ELF-1 (cell line): ENCODE measurements at regions not wholly inside any gene's neighbourhood (a gene's known extent, or its start where the extent isn't known, plus 50 kb on each side); places are given as distances from the start of the nearest gene placed in this dataset.
"Not testable (repeated sequence)": the region's sequence is repeated elsewhere in the genome, so short reads cannot be mapped to it uniquely, and the experiment has no call there.

Experiments used
- DNase-seq: peaks from one replicate; pipeline ENCODE4 v3.0.0-alpha.2; 2016; ENCODE audit warnings: low read depth, low spot score

DNA sequence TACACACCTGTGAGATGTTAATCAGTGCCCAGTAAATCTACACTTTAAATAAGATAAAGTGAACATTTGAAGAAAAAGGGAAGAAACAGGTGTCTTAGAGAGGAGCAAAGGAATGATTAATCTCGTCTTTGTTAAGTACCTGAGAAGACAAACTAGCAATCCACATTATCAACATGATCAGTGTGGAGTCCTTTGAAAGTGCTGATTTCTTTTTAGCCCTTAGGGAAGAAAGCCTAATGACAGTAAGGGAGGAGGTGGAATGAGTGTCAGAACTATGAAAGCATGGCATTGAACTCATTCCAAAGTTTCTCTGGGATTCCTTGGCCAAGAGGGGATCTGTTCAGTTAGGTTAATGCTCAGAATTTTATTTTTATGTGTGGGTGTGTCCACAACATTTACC is 1109.0 kb upstream of the ACO1 start:
- DNase-seq, result peak; percentile 11

DNA sequence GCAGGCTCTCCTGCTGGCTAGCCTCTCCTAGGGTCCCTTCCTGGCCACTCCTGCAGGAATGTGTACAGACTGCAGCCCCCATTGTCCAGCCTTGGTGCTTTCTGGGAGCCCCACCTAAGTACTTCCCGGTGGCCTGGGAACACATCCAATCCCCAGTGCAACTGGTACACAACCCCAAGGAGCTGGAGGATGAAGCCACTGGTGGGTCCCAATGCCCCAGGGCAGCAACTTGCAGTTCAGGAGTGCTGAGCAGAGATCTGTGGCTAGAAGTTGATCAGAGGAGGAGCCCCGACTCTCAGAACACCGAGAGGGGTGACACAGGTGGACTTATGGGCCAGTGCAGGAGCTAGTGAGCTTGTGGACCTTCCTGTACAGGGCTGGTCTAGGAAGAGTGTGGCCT is 1093.7 kb upstream of the ACO1 start:
- no peak for DNase-seq

DNA sequence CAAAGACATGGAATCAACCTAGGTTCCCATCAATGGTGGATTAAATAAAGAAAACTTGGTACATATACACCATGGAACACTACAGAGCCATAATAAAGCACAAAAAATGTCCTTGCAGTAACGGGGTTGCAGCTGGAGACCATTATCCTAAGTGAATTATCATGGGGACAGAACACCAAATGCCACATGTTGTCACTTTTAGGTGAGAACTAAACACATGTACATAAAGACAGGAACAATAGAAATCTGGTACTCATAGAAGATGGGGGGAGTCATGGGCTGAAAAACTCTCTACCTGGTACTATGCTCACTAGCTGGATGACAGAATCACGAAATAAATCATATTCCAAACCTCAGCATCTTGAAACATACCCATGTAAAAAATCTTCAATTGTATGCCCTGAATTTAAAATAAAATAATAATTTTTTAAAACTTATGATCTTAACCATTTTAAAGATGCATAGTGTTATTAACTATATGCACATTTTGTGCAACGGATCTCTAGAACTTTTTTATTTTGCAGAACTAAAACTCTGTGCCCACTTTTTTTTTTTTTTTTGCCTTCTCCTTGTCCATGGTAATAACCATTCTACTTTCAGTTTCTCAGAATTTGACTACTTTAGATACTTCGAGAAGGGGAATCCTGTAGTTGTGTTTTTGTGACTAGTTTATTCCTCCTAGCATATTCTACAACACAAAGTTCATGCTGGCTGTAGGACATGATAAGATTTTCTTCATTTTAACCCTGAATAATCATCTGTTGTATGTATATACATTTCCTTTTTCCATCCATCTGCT is 1081.6 kb upstream of the ACO1 start:
- DNase-seq, result no peak

DNA sequence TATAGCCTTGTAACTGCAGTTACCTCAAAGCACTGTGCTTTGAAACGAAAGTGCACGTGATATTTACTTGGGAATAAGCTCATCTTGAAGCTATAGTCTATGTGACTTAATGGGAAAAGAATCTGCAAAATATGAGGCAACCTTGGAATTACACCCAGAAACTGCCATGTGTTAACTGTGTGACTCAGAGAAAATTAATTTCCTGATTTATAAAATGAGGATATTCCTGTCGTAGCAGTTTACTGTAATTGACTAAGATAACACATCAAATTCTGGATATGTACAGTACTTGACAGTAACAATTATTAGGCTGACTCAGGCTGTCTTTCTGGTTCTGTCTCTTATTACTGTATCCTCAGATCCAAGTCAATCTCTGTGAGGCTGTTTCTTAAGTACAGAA is 1079.9 kb upstream of the ACO1 start:
- no peak for DNase-seq

DNA sequence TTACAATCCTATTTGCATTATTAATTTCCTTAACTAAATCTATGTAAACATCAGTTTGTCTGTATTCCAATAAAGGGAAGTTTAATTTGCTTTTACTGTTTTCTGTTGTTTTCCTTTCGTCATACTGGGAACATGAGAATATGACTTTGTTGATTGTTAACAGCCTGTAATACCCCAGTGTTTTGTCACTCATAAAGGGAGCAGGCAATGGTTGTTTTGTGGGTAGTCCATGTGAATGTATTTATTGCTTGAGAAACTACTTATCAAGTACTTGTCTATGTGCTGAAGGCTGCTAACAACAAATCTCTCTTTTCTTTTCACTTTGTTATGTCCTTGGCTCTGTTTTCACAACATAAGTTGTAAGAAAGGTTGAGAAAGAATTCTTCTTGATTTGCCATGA is 1070.2 kb upstream of the ACO1 start:
- DNase-seq, result no peak

DNA sequence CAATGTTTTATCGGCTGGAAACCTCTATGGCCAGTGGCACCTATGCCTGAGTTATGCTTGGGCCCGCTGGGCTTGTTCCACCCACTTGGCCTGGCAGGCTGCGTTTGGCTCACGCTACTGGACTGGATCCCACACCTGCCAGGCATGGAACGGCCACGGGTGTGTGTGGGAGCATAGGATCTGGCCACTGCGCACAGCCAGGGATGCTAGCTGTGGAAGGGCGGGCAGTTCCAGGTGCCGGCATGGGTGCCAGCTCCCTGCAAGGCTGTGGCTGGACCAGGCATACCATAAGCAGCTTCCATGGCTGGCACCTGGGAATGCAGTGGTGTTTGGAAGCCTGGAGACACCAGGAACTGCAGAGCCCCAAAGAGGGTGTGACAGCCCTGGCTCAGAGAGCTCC is 1063.9 kb upstream of the ACO1 start:
- DNase-seq, result no peak

DNA sequence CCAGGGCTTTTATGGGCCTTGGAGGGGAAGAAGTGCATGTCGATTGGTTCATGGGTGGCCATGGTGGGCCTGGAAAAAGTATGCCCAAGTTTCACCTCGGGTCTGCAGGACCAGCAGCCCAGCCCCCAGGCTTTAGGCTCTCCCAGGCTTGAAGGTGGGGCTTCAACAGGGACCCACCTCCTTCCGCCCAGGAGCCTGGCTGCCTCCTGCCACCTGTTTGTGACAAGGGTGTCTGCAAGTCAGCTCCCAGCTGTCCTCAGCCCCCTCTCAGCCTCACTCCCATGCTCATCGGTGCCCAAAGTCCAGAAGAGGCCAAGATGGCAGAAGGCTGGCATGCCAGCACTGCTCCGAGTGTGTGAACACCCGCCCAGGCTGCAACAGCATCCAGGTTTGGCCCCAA is 1063.2 kb upstream of the ACO1 start:
- DNase-seq, result no peak

DNA sequence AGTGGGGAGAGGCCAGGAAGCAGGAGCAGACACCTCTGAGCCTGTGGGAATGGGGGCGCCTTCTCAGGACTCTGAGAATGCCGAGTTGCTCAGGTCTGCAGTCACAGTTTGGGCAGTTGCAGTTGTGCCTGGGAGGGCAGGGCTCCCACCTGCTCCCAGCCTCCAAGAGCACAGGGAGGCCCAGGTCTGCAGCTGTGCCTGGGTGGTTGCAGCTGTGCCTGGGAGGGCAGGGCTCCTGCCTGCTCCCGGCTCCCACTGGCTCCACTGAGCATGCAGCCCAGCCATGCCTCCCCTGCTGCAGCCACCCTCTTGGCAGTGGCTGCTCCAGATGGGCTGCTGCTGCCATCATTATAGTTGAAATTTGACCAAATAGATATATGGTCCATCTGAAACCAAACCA is 1062.8 kb upstream of the ACO1 start:
- no peak for DNase-seq

DNA sequence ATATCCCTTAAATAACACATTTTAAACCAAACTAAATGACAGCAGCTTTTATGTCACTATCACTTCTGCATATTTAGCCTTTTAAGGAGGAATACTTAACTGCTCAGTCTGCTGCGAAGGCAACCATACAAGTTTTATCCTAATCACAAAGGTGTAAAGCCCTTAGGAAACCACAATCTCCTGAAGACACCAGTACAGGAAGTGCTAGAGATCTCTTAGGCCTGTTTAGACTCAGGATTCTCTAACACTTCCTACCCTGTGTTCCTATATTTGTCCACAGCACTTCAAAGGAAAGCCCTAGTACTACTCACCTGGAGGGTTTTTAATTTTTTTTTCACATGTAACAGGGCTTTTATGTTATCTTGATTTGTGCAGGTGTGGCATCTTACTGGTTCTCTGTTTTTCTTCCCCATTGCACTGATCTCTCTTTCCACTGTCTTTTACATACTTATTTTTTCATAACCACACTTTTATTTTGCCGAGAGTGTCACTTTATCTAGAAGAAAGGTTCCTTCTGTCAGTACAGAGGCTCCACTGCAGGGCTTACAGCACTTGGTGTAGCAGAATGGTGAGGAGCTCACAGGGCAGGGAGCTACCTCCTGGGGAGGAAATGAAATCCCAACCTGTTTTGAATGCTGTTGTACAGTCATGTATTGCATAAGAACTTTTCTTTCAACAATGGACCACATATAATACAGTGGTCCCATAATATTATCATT is 1060.6 kb upstream of the ACO1 start:
- DNase-seq, result no peak

DNA sequence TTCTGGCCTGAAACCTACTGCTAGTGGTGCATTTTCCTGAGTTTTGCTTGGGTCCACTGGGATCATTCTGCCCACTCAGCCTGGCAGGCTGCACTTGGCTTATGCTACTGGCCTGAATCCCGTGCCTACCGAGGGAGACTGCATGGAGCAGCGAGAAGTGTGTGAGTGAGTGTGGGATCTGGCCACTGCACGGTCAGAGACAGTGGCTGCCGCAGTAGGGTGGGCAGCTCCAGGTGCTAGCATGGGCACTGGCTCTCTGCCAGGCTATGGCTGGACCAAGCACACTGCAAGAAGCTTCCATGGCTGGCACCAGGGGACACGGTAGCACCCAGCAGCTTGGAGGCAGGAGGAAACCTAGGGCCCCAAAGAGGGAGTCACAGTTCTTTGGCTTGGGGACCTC is 1058.7 kb upstream of the ACO1 start:
- DNase-seq, result no peak

DNA sequence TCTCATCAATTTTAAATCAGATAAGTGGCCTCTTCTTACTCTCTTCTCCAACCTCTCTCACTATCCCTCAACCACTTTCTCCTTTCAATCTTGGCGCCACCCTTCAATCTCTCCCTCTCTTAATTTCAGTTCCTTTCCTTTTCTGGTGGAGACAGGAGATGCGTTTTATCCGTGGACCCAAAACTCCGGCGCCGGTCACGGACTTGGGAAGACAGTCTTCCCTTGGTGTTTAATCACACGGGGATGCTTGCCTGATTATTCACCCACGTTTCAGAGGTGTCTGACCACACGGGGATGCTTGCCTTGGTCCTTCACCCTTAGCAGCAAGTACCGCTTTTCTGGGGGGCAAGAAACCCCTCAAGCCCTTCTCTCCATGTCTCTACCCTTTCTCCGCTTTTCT is 1057.6 kb upstream of the ACO1 start:
- DNase-seq, result not testable (repeated sequence)

DNA sequence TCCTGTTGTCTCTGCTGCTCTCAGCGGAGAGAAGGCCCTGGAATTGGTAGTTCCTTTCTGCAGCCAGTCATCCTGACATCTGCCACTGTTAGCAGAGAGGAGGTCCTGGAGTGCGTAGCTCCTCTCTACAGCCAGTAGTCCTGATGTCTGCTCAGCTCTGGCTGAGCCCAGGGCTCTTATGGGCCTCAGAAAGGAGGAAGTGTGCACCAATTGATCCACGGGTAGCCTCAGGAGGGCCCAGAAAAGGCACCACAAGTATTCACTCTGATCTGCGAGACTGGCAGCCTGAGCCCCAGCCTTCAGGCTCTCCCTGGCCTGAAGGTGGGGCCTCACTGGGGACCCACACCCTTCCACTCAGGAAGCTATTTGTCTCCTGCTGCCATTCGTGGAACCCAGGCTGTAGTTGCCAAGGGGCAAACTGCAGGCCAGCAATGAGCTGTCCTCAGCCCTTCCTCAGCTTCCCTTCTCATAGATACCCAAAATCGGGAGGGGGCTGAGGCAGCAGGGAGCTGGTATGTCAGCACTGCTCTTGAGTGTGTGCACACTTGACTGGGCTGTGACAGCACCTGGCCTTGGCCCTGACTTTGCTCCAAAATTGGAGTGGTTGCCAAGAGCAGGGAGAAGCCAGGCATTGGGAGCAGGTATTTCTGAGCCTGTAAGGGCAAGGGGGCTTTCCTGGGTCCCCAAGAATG is 1049.5 kb upstream of the ACO1 start:
- no peak for DNase-seq

DNA sequence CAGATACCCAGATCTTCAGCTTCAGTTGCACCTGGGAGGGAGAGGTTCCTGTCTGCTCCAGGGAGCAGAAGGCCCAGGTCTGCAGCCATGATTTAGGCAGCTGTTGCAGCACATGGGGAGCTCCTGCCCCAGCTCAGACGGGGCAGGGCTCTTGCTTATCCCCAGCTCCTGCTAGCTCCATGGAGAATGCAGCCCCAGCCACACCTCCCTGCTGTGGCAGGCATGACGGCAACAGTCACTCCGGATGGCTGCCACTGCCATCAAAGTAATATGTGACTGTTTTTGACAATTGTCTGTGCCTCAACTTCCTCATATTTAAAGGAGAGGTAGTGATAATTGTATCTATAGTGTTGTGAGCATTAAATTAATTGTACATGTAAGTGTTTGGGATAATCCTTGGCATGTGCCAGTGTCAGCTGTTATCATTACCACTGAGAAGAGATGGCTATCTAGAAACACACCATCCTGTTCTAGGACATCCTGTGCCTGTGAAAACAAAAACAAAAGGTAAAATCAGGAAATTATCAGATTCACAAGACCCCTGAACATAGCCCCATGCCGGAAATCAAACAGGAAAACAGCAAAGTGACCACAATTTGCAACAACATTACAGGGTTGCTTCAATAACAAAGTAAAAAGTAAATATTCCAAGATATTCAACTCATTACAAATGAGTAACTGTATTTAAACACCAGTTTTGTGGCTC is 1048.8 kb upstream of the ACO1 start:
- DNase-seq, result no peak

DNA sequence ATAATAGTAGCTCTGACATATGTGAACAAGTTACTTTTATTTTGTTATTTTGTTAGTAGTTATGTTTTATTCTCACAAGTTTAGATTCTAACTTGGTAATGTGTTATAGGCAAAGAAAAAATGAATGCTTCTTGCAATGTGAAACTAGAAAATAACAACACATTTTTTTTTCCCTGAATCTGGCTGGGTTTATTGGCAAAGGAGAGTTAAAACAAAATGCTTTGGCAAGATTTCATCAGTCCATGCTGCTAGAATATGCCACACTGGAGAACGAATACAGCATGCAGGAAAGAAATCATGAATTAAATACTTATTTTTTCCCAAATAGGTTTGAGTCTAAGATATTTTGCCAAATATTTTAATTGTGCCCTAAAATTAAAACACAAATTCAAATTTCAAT is 1048.1 kb upstream of the ACO1 start:
- DNase-seq, result no peak

DNA sequence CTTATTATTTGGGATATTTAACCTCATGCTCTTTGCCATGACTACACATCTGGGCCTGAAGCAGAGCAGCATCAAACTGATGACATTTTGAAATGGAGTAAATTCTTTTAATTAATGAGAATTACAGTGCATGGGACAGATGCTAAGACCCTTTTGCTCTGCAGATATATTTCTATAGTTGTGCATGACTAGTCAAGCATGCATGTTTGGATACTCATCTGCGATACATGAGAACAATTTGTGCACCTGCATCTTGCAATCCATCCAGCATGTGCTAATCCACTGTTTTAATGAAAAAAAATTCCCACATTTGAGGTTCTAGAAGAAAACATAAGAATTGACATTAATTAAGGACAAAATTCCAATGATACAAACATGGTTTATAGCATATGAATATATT is 1047.6 kb upstream of the ACO1 start:
- DNase-seq, result no peak

DNA sequence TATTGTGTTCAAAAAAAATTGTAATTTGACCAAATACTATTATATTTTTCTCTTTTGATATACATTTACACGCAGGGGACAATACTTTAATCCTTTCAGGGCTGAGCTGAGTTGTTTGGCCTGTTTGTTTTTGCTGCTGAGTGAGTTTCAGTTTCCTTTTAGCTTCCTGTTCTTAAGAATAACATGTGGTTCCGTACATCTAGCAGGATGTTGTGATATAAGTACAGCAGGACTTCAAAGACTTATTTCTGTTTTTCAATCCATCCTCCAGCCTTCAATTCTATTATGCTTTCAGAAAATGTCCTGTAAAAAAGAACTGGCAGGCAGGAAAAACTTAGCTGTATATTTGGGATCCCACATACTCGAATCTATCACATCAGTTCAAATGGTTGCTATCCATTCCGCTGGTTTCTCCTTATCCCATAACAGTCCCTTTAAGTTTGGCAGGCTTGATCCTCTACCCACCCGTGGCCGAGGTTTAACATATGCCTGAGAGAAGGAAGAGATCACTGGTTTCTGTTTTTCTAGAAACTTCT is 1037.3 kb upstream of the ACO1 start:
- DNase-seq, result no peak

DNA sequence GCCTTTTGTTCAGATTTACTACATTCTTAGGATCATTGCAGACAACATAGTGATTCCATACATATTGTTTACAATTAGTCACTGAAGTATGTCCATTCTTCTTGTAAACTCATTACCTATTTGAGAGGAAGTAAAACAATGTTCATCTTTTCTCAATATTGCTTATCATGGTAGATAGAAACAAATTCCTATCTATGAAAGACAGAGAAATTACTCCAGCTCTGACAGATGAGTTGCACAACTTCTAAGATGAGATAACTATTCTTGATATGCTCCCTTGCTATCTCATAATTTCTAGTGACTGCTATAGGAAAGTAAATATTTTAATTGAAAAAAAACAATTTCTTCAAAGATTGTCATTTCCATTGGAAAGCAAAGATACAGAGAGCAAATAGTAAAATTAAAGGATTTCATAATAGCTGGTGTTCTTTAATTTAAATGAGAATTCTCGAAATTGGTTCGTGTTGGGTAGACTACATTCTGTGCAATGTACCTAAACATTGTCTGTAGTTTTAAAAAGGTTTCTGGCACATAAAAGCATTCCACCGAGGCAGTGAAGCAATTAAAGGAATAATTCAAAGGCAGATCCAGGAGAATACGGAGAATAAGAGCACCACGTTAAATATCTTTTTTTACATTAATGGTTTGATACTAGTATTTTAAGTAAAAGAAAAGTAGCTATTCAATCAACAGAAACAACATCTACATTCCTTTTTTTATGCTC is 1029.1 kb upstream of the ACO1 start:
- DNase-seq, result no peak

DNA sequence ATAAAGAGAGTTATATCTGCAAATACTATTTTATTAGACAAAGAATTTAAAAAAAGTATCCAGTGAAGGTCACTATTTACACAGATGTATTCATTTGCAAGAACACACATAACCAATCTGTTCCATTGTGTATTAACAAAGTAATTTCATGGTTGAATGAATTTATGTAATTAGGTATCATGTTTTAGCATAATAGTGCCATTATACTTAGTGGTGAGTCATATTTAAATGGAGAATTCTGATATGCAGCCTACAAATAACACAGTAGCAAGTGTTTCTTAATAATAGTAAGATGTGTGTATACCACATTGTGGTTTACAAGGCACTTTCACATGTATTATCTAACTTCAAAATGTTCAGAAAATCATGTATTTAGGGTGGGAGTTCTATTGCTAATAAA is 1028.5 kb upstream of the ACO1 start:
- DNase-seq, result no peak

DNA sequence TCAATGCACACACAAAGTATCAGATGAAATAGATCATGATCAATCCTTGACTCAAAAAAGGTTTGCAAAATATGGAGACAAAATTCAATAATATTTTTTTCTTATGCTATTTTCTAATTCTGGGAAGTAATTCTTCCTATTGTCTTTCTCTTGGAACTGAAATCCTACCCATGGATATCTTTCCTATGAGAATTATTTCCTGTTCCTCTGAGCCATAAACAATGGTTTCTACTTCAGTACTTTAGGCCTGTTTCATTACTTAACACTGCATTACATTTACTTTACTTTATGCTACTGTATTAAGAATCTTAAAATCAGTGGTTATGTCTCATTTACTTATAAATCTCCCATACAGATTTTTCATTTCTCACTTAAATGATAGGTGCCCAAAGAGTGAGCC is 1025.4 kb upstream of the ACO1 start:
- no peak for DNase-seq

DNA sequence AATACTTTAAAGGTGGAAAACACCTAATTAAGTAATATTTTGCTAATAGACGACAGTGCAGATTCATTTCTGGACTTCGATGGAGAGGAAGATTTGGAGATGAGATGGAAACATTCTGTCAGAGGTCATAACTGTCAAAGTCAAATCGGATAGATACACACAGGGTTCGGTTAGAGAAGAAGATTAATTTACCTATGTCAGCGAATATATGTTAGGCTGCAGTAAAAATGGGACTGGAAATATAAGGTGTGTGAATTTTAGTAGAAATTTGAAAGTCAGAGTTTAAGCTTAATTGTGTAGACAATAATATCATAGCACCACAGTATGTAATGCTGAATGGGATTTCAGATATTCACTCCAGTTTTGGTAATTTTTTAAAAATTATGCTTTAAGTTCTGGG is 1020.3 kb upstream of the ACO1 start:
- DNase-seq, result no peak
